HG03520 (cell line): ENCODE measurements at regions not wholly inside any gene's neighbourhood (a gene's known extent, or its start where the extent isn't known, plus 50 kb on each side); places are given as distances from the start of the nearest gene placed in this dataset.

ENCODE experiments used
- ATAC-seq: cut with Tn5 transposase; IDR thresholded peaks from one replicate; pipeline ENCODE4 v1.9.1; 2021; ENCODE audit warnings: mild to moderate bottlenecking, moderate library complexity; ENCODE audit not compliant: unreplicated experiment

GRCh38 chr9:626596-626995 is 214.9 kb upstream of the DMRT1 start:
- ATAC-seq, result peak; percentile 77

GRCh38 chr9:627336-627970 is 214.0 kb upstream of the DMRT1 start:
- ATAC-seq, result no peak

- ATAC-seq, result no peak
Observed at GRCh38 chr9:629146-629545, 212.4 kb upstream of the DMRT1 start.

GRCh38 chr9:630817-631216 is 210.7 kb upstream of the DMRT1 start:
- ATAC-seq, result no peak

- ATAC-seq, result no peak
Observed at GRCh38 chr9:631596-631995, 209.9 kb upstream of the DMRT1 start.

- no peak for ATAC-seq
Observed at GRCh38 chr9:633461-633860, 208.0 kb upstream of the DMRT1 start.

- no peak for ATAC-seq
Observed at GRCh38 chr9:636931-637591, 204.4 kb upstream of the DMRT1 start.

GRCh38 chr9:638152-638551 is 203.3 kb upstream of the DMRT1 start:
- no peak for ATAC-seq

- no peak for ATAC-seq
Observed at GRCh38 chr9:642014-642413, 199.5 kb upstream of the DMRT1 start.

- ATAC-seq, result no peak
Observed at GRCh38 chr9:643966-644365, 197.5 kb upstream of the DMRT1 start.

GRCh38 chr9:647522-647921 is 194.0 kb upstream of the DMRT1 start:
- ATAC-seq, result no peak

- no peak for ATAC-seq
Observed at GRCh38 chr9:649128-650074, 192.1 kb upstream of the DMRT1 start.

- ATAC-seq, result no peak
Observed at GRCh38 chr9:650362-650761, 191.1 kb upstream of the DMRT1 start.

GRCh38 chr9:651371-651770 is 190.1 kb upstream of the DMRT1 start:
- ATAC-seq, result no peak

- ATAC-seq, result no peak
Observed at GRCh38 chr9:652914-653313, 188.6 kb upstream of the DMRT1 start.

GRCh38 chr9:653421-653820 is 188.1 kb upstream of the DMRT1 start:
- no peak for ATAC-seq

GRCh38 chr9:653856-654387 is 187.6 kb upstream of the DMRT1 start:
- no peak for ATAC-seq

- no peak for ATAC-seq
Observed at GRCh38 chr9:655875-656274, 185.6 kb upstream of the DMRT1 start.

- no peak for ATAC-seq
Observed at GRCh38 chr9:656926-657568, 184.4 kb upstream of the DMRT1 start.

- no peak for ATAC-seq
Observed at GRCh38 chr9:659286-659685, 182.2 kb upstream of the DMRT1 start.

GRCh38 chr9:660227-660626 is 181.3 kb upstream of the DMRT1 start:
- ATAC-seq, result no peak
